ENCODE measurements at regions not wholly inside any gene's neighbourhood (a gene's known extent, or its start where the extent isn't known, plus 50 kb on each side); places are given as distances from the start of the nearest gene placed in this dataset.

DNA sequence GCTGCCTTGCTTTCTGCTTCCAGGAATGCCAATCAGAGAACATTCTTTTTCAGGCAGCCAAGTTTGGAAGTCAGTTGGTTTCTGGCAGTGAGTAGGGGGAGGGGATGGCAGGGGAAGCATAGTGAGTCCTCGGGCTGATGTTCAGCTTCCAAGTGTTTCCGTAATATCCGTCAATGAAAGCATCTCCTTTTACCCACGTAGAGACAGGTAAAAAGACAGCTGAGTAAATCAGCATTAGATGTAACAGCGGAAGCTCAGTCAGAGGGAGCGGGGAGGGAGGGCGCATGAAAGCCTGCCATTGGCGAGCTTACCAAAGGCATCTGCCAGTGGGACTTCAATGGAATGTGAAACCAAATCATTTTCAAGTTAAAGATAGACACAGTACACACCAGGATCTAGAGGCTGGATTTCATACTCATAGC is 117.1 kb upstream of the DTNA start:
- TF ChIP-seq POLR2A (IDR thresholded peaks at IDR 0.05; ENCODE audit: low read depth, low read length) = no peak
- no peak for DNase-seq (ENCODE audit: insufficient read length, low spot score)
- no peak for FAIRE-seq

GRCh38 chr18:34594266-34594665 is 115.8 kb upstream of the DTNA start:
- FAIRE-seq = no peak

GRCh38 chr18:34595690-34596089 is 114.4 kb upstream of the DTNA start:
- no peak for DNase-seq (ENCODE audit: insufficient read length, low spot score)
- FAIRE-seq = no peak
- TF ChIP-seq POLR2A (IDR thresholded peaks at IDR 0.05; ENCODE audit: low read depth, low read length) = no peak

More at GRCh38 chr18:34594266-34594665, 115.8 kb upstream of the DTNA start:
- no peak for TF ChIP-seq POLR2A (IDR thresholded peaks at IDR 0.05; ENCODE audit: low read depth, low read length)
- DNase-seq (ENCODE audit: insufficient read length, low spot score) = no peak

DNA sequence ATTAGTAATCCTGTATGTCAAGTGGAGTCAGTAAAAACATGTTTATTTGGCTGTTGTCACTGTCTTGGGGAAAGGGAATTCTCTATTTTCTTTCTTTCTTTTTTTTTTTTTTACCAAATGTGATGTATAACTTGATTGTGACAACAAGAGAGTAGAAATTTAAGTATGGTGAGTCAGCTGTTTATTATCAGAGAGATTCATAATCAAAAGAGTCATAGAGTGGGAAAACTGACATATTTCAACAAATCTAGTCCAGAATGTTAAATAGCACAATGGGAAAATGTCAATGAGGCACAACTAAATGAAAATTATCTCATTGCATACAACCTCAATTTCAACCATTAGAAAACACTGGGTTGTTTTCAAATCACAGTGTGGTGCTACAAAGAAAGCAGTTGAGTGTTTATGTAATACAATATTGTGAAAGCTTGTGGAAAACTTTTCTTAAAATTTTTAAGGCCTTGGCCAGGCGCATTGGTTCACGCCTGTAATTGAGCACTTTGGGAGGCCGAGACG is 111.9 kb upstream of the DTNA start:
- no peak for FAIRE-seq
- TF ChIP-seq POLR2A (IDR thresholded peaks at IDR 0.05; ENCODE audit: low read depth, low read length) = no peak

DNA sequence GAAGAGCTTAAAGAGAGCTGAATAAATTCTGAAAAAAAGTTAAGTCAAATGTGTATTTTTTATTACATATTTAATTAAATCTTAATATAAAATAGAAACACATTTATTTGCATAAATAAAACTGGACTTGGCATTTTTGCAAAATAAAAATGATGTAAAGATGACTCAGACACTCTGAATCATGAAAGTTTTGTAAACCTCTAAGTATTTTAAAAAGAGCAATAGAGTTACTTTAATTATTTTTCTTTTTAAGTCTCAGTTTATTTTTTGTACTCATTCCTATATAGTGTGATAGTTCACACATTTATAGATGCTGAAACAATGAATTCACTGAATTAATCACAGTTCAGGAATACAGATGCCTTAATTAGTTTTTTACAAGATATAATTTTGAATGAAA is 109.9 kb upstream of the DTNA start:
- no peak for TF ChIP-seq POLR2A (IDR thresholded peaks at IDR 0.05; ENCODE audit: low read depth, low read length)
- DNase-seq (ENCODE audit: insufficient read length, low spot score) (no peak), FAIRE-seq (no peak)

More for the DNA sequence above, 111.9 kb upstream of the DTNA start:
- DNase-seq (ENCODE audit: insufficient read length, low spot score) = no peak

GRCh38 chr18:34600874-34601656 is 109.0 kb upstream of the DTNA start:
- no peak for TF ChIP-seq POLR2A (IDR thresholded peaks at IDR 0.05; ENCODE audit: low read depth, low read length)
- FAIRE-seq (no peak), DNase-seq (ENCODE audit: insufficient read length, low spot score) (no peak)

- TF ChIP-seq POLR2A (IDR thresholded peaks at IDR 0.05; ENCODE audit: low read depth, low read length) = no peak
- FAIRE-seq (no peak), DNase-seq (ENCODE audit: insufficient read length, low spot score) (no peak)
Measured at GRCh38 chr18:34604591-34604990, 105.5 kb upstream of the DTNA start.

DNA sequence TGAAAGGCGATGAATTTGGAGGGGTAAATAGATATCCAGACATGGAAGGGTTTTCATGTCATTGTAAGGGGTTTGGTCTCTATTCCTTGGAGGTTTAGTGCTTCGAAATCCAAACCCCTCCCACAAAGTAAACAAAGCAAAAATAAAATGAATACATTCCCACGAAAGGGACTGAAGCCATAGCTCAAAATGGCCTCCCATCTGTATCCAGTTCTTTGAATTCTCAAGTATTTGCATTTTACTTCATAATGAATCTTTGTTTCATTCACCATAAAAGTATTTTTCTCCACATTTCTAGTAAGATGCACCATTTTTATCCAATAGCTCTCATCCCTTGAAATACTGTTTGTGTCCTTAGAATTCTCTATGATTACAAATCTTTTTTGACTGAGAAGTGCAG is 103.2 kb upstream of the DTNA start:
- DNase-seq (ENCODE audit: insufficient read length, low spot score) = no peak
- TF ChIP-seq POLR2A (IDR thresholded peaks at IDR 0.05; ENCODE audit: low read depth, low read length) = no peak
- FAIRE-seq = no peak

DNA sequence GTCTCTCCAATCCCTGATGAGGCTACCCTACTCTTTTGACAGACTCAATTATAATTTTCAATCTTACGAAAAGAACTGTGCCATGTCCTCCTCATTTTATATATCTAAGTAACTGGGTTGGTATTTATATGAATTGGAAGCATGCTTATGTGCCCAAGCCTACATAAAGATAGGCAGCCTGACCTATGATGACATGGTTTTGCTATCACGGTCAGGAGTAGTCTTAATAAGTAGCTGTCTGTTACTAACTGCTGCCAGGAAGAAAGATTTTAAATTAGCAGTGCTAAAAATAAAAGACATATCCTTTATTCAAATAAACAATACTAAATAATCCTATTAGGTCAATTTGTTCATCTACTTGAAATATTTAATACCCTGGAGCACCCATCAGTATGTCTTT is 102.0 kb upstream of the DTNA start:
- TF ChIP-seq POLR2A (IDR thresholded peaks at IDR 0.05; ENCODE audit: low read depth, low read length) = no peak

DNA sequence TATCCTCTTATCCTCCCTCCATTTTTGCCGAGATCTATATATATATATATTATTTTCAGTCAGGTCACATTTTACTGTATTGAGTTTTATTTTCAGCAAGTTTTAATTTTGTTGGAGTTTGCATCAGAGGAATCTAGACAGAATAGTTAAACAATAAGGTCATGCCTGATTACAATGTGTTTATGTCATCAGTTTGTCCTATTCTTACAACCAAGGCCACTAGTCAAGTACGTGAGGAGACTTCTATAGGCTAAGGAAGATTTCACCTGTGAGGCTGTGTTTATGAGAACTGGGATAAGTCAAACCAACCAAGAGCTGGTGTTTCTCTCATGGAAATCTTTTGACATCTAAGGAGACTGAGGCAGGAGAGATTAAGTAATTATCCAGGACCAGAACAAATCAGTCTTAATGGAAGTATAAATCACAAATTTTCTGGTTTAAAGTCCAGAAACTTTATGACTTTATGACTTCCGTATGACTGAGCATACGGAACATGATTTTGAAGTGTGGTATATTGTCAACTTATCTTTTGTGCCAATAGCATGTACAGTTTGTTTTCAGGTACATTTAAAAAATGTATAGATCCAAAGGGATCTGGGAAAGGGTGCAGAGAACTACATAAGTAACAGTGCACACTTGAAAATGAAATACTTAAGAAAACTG is 100.0 kb upstream of the DTNA start:
- DNase-seq (ENCODE audit: insufficient read length, low spot score) (no peak), FAIRE-seq (no peak)
- no peak for TF ChIP-seq POLR2A (IDR thresholded peaks at IDR 0.05; ENCODE audit: low read depth, low read length)

More for the DNA sequence above, 102.0 kb upstream of the DTNA start:
- DNase-seq (ENCODE audit: insufficient read length, low spot score) = no peak
- no peak for FAIRE-seq

DNA sequence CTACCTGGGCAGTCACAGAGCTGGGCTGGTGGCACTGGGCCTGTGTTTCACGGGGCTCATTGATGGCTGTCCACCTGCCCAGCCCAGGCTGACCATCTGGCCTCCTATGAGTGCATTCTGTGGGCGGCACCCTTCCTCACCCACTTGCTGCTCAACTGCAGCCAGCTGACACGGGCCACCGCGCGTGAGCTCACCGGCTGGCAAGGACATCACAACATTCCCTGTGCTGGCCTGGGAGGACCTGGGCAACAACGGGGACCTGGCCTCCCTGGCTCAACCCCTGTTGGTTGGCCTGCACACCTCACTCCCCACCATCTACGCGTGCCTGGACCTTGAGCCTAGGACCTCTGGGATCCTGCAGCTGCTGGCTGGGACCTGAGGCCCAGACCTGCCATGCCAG is 98.2 kb upstream of the DTNA start:
- TF ChIP-seq POLR2A (IDR thresholded peaks at IDR 0.05; ENCODE audit: low read depth, low read length) = no peak
- no peak for DNase-seq (ENCODE audit: insufficient read length, low spot score)

DNA sequence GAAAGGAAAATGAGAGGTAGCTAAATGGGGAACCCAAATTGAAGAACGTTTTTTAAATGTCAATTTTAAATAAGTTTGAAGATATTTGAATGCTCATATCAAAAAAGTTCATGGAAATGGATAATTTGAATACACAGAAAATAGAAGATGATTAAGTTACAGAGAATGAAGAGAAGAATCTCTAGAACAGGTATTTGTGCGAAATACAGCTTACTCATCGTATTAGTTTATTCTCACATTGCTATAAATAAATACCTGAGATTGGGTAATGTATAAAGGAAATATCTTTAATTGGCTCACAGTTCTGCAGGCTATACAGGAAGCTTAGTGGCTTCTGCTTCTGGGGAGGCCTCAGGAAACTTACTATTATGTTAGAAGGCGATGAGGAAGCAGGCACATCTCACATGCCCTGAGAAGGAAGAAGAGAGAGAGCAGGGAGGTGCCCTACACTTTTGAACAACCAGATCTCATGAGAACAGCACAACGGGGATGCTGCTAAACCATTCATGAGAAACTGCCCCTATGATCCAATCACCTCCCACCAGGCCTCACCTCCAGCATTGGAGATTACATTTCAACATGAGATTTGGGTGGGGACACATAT is 89.7 kb upstream of the DTNA start:
- FAIRE-seq = no peak
- TF ChIP-seq POLR2A (IDR thresholded peaks at IDR 0.05; ENCODE audit: low read depth, low read length) = no peak
- DNase-seq (ENCODE audit: insufficient read length, low spot score) = no peak

More for the DNA sequence above, 98.2 kb upstream of the DTNA start:
- FAIRE-seq = no peak

DNA sequence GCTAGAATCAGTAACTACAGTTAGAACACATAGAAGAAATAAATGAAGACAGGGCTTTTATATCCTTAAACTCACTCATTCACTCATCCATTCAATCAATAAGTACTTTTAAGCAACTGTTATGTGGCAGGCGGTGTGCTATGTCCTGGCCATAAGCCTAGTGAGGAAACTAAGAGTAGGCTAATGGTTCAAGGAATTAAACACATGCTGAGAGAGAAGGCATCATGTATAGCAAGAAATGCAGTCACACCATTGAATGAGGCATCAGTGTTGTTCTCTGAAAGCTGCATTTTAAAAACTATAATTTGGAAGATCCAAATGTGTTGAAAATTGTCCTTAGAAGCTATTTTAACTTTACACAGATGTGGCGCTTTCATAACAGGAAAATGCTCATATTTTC is 86.5 kb upstream of the DTNA start:
- FAIRE-seq = no peak
- no peak for DNase-seq (ENCODE audit: insufficient read length, low spot score)
- no peak for TF ChIP-seq POLR2A (IDR thresholded peaks at IDR 0.05; ENCODE audit: low read depth, low read length)

DNA sequence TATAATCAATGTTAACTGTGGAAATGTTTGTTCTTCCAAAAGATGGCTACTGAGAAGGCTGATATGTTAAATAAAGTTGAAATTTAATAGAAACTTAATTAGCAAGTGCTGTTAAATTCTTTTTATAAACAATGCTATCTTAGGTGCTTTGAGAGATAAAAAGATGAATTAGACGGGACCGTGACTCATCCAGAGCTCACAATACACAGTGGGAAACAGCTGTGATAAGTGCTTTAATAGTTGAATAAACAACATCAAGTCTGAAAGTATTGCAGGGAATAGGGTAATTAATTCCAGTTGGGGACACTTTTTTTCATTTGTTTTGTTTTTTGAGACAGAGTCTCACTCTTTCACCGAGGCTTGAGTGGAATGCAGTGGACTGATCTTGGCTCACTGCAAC is 85.5 kb upstream of the DTNA start:
- no peak for DNase-seq (ENCODE audit: insufficient read length, low spot score)
- TF ChIP-seq POLR2A (IDR thresholded peaks at IDR 0.05; ENCODE audit: low read depth, low read length) = no peak
- FAIRE-seq = no peak
